Pons (tissue), 1 donor: ENCODE measurements at regions not wholly inside any gene's neighbourhood (a gene's known extent, or its start where the extent isn't known, plus 50 kb on each side); places are given as distances from the start of the nearest gene placed in this dataset.
"Not testable (repeated sequence)": the region's sequence is repeated elsewhere in the genome, so short reads cannot be mapped to it uniquely, and the experiment has no call there.

Source experiments
- DNase-seq: peaks from one replicate; pipeline ENCODE4 v3.0.0-alpha.2; 2016; ENCODE audit warnings: low spot score

DNA sequence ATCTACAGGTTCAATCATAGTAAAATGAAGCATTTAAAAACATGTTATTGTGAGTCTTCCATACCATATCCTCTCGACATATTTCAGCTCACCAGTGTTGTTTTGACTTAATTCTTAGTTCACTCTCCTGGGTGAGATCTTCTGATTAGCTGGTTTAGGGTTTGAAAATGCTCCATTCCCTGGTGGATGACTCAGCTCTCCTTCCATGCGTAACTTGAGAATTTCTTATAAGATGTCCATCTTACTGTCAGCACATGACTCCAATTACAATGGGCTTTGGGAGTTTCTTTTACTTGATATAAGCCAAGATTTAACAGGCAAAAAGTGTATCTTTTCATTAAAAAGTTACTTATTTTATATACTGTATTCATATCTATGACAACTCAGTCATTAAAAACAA, 476.5 kb downstream of the BRINP3 start:
- no peak for DNase-seq

DNA sequence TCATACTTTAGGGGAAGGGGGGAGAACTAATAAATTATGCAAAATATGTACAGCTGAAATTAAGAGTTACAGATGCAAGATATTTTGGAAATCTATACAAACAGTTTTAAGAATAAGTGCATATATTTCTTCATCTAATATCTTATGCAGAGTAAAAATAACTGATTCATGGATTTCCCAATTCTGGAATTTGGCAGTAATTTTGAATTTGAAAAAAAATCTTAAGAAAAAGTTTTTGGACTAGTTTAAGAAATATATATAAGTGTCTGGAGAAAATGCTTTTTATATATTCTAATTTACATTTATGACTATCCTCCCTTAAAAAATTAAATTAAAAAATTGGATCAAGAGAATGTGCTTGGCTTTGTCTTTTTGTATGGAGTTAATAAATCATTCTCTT, 474.3 kb downstream of the BRINP3 start:
- no peak for DNase-seq

DNA sequence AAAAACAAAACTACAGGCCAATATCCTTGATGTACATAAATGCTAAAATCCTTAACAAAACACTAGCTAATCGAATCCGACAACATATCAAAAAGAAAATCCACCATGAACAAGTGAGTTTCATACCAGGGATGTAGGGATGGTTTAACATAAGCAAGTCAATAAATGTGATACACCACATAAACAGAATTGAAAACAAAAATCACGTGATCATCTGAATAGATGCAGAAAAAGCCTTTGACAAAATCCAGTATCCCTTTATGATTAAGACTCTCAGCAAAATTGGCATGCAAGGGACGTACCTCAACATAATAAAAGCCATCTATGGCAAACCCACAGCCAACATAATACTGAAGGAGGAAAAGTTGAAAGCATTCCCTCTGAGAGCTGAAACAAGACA, 466.1 kb downstream of the BRINP3 start:
- DNase-seq: no peak

DNA sequence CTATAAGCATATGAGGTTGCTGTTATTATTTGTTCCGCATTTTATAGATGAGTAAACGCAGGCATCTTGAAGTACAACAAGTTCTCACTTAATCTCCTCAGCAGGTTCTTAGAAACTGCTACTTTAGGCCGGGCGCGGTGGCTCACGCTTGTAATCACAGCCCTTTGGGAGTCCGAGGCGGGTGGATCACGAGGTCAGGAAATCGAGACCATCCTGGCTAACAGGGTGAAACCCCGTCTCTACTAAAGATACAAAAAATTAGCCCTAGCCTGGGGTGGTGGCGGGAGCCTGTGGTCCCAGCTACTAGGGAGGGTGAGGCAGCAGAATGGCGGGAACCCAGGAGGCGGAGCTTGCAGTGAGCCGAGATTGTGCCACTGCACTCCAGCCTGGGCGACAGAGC, 458.5 kb downstream of the BRINP3 start:
- DNase-seq: not testable (repeated sequence)

DNA sequence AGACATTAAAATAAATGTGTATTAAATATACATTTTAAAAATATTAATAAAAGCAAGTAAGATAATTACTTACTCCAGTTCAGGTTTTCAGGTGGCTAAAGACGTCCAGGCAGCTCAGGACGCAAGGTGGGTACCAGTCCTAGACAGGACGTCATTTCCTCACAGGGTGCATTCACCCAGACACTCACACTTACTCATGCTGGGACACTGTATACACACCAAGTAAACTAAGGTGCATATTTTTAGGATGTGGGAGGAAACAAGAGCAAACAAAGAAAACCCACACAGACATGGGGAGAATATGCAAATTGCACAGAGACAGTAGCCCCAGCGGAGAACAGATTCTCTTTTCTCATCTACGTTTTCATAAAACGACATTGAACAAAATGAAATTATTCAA, 457.9 kb downstream of the BRINP3 start:
- no peak for DNase-seq

DNA sequence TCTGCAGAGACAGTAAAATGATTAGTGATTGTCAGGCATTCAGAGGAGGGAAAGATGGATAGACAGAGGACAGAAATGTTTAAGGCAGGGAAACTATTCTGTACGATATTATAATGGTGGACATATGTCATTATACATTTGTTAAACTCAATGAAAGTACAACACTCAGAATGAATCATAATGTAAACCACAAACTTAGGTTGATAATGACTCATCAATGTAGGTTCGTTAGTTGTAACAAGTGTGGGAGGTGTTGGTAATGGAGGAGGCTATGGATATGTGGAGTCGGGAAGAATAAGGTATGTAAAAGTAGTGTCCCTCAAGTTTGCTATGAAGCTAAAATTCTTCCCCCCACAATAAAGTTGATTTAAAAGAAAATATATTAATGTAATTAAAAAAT, 455.0 kb downstream of the BRINP3 start:
- no peak for DNase-seq

DNA sequence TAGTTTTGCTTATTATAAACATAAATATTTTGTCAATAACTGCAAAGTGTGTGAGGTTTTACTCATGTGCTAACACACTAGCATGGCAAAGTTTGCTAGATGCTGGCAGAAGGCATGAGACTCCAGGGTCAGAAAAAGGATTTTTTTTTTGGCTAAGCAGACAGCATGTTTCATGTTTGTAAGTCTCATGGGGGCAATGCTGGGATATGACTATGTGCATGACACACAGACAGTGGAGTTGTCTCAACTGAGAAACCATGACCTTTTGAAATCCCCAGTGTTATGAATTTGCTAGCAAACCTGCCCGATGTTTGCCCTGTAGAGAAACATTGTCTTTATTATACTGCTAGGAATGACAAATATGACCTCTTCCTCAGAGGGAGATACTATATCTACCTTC, 448.2 kb downstream of the BRINP3 start:
- DNase-seq: no peak

DNA sequence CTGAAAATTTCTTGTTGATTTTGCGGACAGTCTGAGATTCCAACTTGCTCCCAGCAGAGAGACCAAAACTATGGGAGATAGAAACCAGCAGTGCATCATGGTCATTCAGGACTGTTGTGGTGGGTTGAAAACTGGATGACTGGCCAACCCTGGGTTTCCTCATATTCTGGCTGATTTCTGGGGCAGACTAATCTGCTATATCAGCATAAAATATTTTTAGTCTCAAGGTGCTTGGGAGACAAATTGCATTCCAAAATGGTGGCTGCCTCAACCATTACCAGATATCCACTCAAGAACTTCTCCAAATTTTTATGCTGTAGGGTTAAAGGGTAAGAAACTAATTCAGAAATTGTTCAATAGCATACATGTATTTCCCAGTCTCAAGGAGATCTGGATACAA, 434.0 kb downstream of the BRINP3 start:
- DNase-seq: no peak

DNA sequence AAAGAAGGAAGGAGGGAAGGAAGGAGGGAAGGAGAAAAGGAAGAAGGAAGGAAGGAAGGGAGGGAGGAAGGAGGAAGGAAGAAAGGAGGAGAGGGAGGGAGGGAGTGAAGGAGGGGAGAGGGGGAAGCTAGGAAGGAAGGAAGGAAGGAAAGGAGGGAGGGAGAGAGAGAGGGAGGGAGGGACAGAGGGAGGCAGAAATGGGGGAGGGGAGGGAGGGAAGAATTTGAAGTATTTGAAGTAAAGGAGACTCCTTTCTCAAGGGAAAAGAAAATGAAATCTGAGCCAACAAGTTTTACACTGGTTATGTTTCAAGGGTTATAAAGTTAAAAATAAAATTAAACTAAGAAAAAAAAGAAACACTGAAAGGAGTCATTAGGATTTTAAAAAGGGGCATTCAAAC, 431.4 kb downstream of the BRINP3 start:
- no peak for DNase-seq
